HFF-Myc (cell line): ENCODE measurements at regions not wholly inside any gene's neighbourhood (a gene's known extent, or its start where the extent isn't known, plus 50 kb on each side); places are given as distances from the start of the nearest gene placed in this dataset.

Source experiments
- DNase-seq: peaks from one replicate; pipeline ENCODE4 v3.0.0-alpha.2; 2011; ENCODE audit warnings: low read depth; ENCODE audit errors: extremely low read depth
- H3K4me3 ChIP-seq: replicated peaks from 2 replicates; pipeline ENCODE4 v1.5.1; 2011; ENCODE audit warnings: low read depth, mild to moderate bottlenecking, control low read depth, low read length
- CTCF ChIP-seq: IDR thresholded peaks from 2 replicates; pipeline ENCODE4 v1.5.1; 2012; ENCODE audit warnings: mild to moderate bottlenecking, low read depth, low read length, control low read depth; ENCODE audit errors: missing control alignments

- no peak for TF ChIP-seq CTCF
- DNase-seq = no peak
- no peak overlapping the region for H3K4me3 ChIP-seq
Measured at GRCh38 chr2:228282376-228282775, 100.9 kb upstream of the SPHKAP start.

GRCh38 chr2:228273159-228273558, 91.7 kb upstream of the SPHKAP start:
- DNase-seq = no peak
- H3K4me3 ChIP-seq = no peak overlapping the region
- TF ChIP-seq CTCF = no peak

GRCh38 chr2:228269351-228269750, 87.9 kb upstream of the SPHKAP start:
- no peak for DNase-seq
- no peak for TF ChIP-seq CTCF
- no peak overlapping the region for H3K4me3 ChIP-seq

GRCh38 chr2:228268756-228269155, 87.3 kb upstream of the SPHKAP start:
- H3K4me3 ChIP-seq = no peak overlapping the region
- no peak for DNase-seq
- no peak for TF ChIP-seq CTCF

- H3K4me3 ChIP-seq = no peak overlapping the region
- DNase-seq = no peak
- no peak for TF ChIP-seq CTCF
Measured at GRCh38 chr2:228268301-228268700, 86.8 kb upstream of the SPHKAP start.

- no peak overlapping the region for H3K4me3 ChIP-seq
- no peak for DNase-seq
- no peak for TF ChIP-seq CTCF
Measured at GRCh38 chr2:228263156-228263555, 81.7 kb upstream of the SPHKAP start.

- TF ChIP-seq CTCF = no peak
- DNase-seq = no peak
- H3K4me3 ChIP-seq = no peak overlapping the region
Measured at GRCh38 chr2:228261546-228261945, 80.1 kb upstream of the SPHKAP start.
